ENCODE measurements at regions not wholly inside any gene's neighbourhood (a gene's known extent, or its start where the extent isn't known, plus 50 kb on each side); places are given as distances from the start of the nearest gene placed in this dataset.

DNA sequence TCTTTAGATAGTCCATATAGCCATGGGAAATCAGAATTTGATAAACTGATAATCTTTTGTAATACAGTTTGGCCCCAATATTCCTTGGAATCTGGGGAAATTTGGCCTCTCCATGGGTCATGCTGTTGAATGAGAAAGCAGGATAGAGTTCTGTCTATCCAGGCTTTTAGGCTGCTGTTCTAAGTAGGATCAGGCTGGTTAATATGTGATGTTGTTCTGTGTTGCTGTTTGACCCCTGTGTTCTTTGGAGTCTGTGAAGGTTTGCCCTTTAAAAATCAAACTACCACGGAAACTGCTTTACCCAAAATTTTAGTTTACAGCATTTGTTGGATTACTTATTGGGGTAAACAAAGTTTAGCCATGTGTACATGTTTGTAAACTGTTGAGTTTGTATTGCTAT, 114.5 kb downstream of the ZNF330 start:
- no peak for TF ChIP-seq CTCF (IDR thresholded peaks at IDR 0.05; ENCODE audit: low read depth, low read length, missing input control)
- no peak for TF ChIP-seq EGR1 (IDR thresholded peaks at IDR 0.05; ENCODE audit: low read depth in 2 of 2)
- TF ChIP-seq RAD21 (IDR thresholded peaks at IDR 0.05) = no peak
- TF ChIP-seq TAF1 (conservative IDR thresholded peaks at IDR 0.05) = no peak
